ENCODE measurements at regions not wholly inside any gene's neighbourhood (a gene's known extent, or its start where the extent isn't known, plus 50 kb on each side); places are given as distances from the start of the nearest gene placed in this dataset.
"Not testable (repeated sequence)": the region's sequence is repeated elsewhere in the genome, so short reads cannot be mapped to it uniquely, and the experiment has no call there.

- DNase-seq = peak; percentile 59
Observed at GRCh38 chr11:72525466-72525865, 91.1 kb upstream of the CLPB start.

- no peak for DNase-seq
Observed at GRCh38 chr11:72524711-72525110, 90.4 kb upstream of the CLPB start.

GRCh38 chr11:72523991-72524390 is 89.7 kb upstream of the CLPB start:
- DNase-seq = no peak

- no peak for DNase-seq
Observed at GRCh38 chr11:72522186-72522585, 87.9 kb upstream of the CLPB start.

GRCh38 chr11:72521664-72522063 is 87.3 kb upstream of the CLPB start:
- no peak for DNase-seq

- no peak for DNase-seq
Observed at GRCh38 chr11:72520815-72521214, 86.5 kb upstream of the CLPB start.

- DNase-seq = not testable (repeated sequence)
Observed at GRCh38 chr11:72519882-72520281, 85.6 kb upstream of the CLPB start.

GRCh38 chr11:72519220-72519881 is 85.0 kb upstream of the CLPB start:
- no peak for DNase-seq

- DNase-seq = no peak
Observed at GRCh38 chr11:72514331-72514730, 80.0 kb upstream of the CLPB start.

GRCh38 chr11:72513411-72513810 is 79.1 kb upstream of the CLPB start:
- no peak for DNase-seq

GRCh38 chr11:72512956-72513355 is 78.6 kb upstream of the CLPB start:
- DNase-seq = no peak

GRCh38 chr11:72511393-72512047 is 77.2 kb upstream of the CLPB start:
- no peak for DNase-seq

GRCh38 chr11:72507050-72507449 is 72.7 kb upstream of the CLPB start:
- no peak for DNase-seq

GRCh38 chr11:72497731-72498130 is 63.4 kb upstream of the CLPB start:
- DNase-seq = peak; percentile 86

- DNase-seq = no peak
Observed at GRCh38 chr11:72494109-72494429, 59.7 kb upstream of the CLPB start.

GRCh38 chr11:72493426-72494108 is 59.2 kb upstream of the CLPB start:
- DNase-seq = peak; percentile 37

- peak; percentile 65 for DNase-seq
Observed at GRCh38 chr11:72491001-72491400, 56.7 kb upstream of the CLPB start.
